ENCODE measurements at regions not wholly inside any gene's neighbourhood (a gene's known extent, or its start where the extent isn't known, plus 50 kb on each side); places are given as distances from the start of the nearest gene placed in this dataset.

- H3K4me2 ChIP-seq: peak overlapping the region; percentile 65
Measured at GRCh38 chr20:10863337-10864060, 189.7 kb upstream of the JAG1 start.

More at GRCh38 chr20:10863337-10864060, 189.7 kb upstream of the JAG1 start:
- Histone ChIP-seq H3F3A (replicated peaks; ENCODE audit: insufficient read depth) (peaks cover 19% of the 10 kb centered on the region), H3K9ac (peak overlapping the region; percentile 0; the same call in 1 of the 2 replicates), H3K27ac (ENCODE audit: low read depth in 2 of 2, low read length in 1 of 2) (peak overlapping the region; percentile 71 to 72; a peak in 3 of 4 replicates), H3K79me2 (ENCODE audit: insufficient read depth) (no peaks in the 10 kb centered on the region), H3K4me1 (ENCODE audit: control insufficient read depth in 1 of 2, insufficient read depth in 2 of 2, low read depth in 1 of 2, low read length in 1 of 2) (peaks cover 0 to 9% of the 10 kb centered on the region in 2 experiments), H3K4me3 (ENCODE audit: low read depth in 2 of 2, low read length in 1 of 2) (no peak overlapping the region; a peak in 1 of 4 replicates), H3K27me3 (ENCODE audit: insufficient read depth) (no peaks in the 10 kb centered on the region), H3K9me2 (no peaks in the 10 kb centered on the region), H3K36me3 (replicated peaks in 1 of 2; ENCODE audit: control insufficient read depth in 1 of 2, insufficient read depth in 2 of 2, low read length in 1 of 2) (no peaks in the 10 kb centered on the region), H4K20me1 (ENCODE audit: insufficient read depth) (no peaks in the 10 kb centered on the region), H2AFZ (ENCODE audit: low read depth) (peak overlapping the region; percentile 73), H3K9me3 (no peaks in the 10 kb centered on the region)
- TF ChIP-seq TEAD4 (IDR thresholded peaks at IDR 0.05; ENCODE audit: borderline replicate concordance, insufficient read depth) (peak; percentile 73; the same call in 1 of the 2 replicates), JUND (IDR thresholded peaks at IDR 0.05) (peak; percentile 85), ZBTB33 (IDR thresholded peaks at IDR 0.05; ENCODE audit: borderline replicate concordance, low read depth) (no peak), TCF12 (IDR thresholded peaks at IDR 0.05) (peak; percentile 77), CHD2 (IDR thresholded peaks at IDR 0.05; ENCODE audit: low read length, partially characterized antibody) (no peak), NFIC (IDR thresholded peaks at IDR 0.05; ENCODE audit: borderline replicate concordance) (peak; percentile 74), FOSL2 (IDR thresholded peaks at IDR 0.05; ENCODE audit: borderline replicate concordance, low read depth) (peak; percentile 78), FOXM1 (IDR thresholded peaks at IDR 0.05; ENCODE audit: low read depth) (no peak), GABPA (IDR thresholded peaks at IDR 0.05; ENCODE audit: low read depth) (no peak), RAD21 (IDR thresholded peaks at IDR 0.05; ENCODE audit: low read length) (no peak), CTCF (IDR thresholded peaks at IDR 0.05) (no peak), PBX3 (IDR thresholded peaks at IDR 0.05) (peak; percentile 45; the same call in 1 of the 2 replicates), EZH2phosphoT487 (IDR thresholded peaks at IDR 0.05; ENCODE audit: borderline replicate concordance, low read depth) (no peak), EP300 (IDR thresholded peaks at IDR 0.05; ENCODE audit: borderline replicate concordance in 1 of 2, low read depth in 1 of 2, low read length in 1 of 2) (peak in 1 of 2 experiments; percentile 47; a peak in 1 of 4 replicates), MXI1 (IDR thresholded peaks at IDR 0.05; ENCODE audit: low read depth, low read length) (no peak)
- no peak for DNase-seq
- ChIA-PET CTCF (no interaction called here), POLR2A (no interaction called here)
- 32% methylated on average over 5 of the region's 6 CpGs for WGBS (ENCODE audit: low lambda C conversion rate)
